Thoracic aorta (tissue), 2 donors: ENCODE measurements at regions not wholly inside any gene's neighbourhood (a gene's known extent, or its start where the extent isn't known, plus 50 kb on each side); places are given as distances from the start of the nearest gene placed in this dataset.

Source experiments
- ATAC-seq: fragments of 150-250 bp; one replicate; pipeline ENCODE4 v1.8.0; 2017; ENCODE audit warnings: low read depth; ENCODE audit not compliant: insufficient number of reproducible peaks, low FRiP score
- DNase-seq: peaks from one replicate; pipeline ENCODE4 v3.0.0-alpha.2; 2020; ENCODE audit warnings: low spot score
- H3K27ac ChIP-seq, 2 donors: fragments of 200-600 bp; sonication (generic); 1 replicate in 1 of 2; 2 replicates in 1 of 2; pipeline ENCODE4 v1.5.1; 2016; ENCODE audit warnings: mild to moderate bottlenecking in 2 of 2, moderate library complexity in 2 of 2
- H3K27me3 ChIP-seq: fragments of 200-600 bp; sonication (generic); replicated peaks from 2 replicates; pipeline ENCODE4 v1.6.0; 2016; ENCODE audit warnings: mild to moderate bottlenecking; ENCODE audit not compliant: insufficient read depth
- H3K36me3 ChIP-seq: fragments of 200-600 bp; sonication (generic); one replicate; pipeline ENCODE4 v1.5.1; 2016
- H3K4me1 ChIP-seq, 2 donors: fragments of 200-600 bp; sonication (generic); 1 replicate in 1 of 2; 2 replicates in 1 of 2; pipeline versions ENCODE4 v1.5.1 to v1.6.0; 2016; ENCODE audit warnings: low read depth in 2 of 2, mild to moderate bottlenecking in 1 of 2; ENCODE audit not compliant: control insufficient read depth in 1 of 2
- H3K4me3 ChIP-seq: fragments of 200-600 bp; sonication (generic); 2 replicates; pipeline ENCODE4 v1.5.1; 2016; ENCODE audit warnings: mild to moderate bottlenecking
- H3K9me3 ChIP-seq: fragments of 200-600 bp; sonication (generic); 2 replicates; pipeline ENCODE4 v1.5.1; 2016
- TF ChIP-seq, protein P1 (sequence below): fragments of 200-600 bp; sonication (generic); IDR thresholded peaks from one replicate; pipeline ENCODE4 v1.5.1; 2019; ENCODE audit warnings: antibody characterized with exemption

DNA sequence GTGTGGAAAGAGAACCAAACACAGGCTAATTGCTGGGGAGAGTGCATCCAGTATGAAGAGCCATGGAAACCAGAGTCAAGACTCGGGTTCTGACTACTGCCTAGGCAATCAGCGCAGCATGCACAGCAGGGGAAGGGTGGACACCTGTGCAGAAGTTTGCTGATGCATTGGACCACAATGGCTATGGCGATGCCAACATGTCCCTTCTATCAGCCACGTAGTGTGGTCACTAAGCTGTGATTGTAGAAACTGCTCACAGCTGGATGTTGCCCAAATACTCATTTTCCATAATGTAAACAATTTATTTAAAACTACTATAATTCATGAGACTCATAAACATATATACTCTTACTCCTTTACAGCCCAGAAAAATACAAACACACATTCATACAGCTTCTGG, 1718.2 kb downstream of the EFNB2 start:
- Histone ChIP-seq H3K9me3 (no peaks in the 10 kb centered on the region), H3K4me1 (no peaks in the 10 kb centered on the region), H3K36me3 (no peaks in the 10 kb centered on the region), H3K27ac (no peak overlapping the region), H3K27me3 (no peaks in the 10 kb centered on the region), H3K4me3 (no peak overlapping the region)
- DNase-seq = no peak
- ATAC-seq = no peak
- TF ChIP-seq, protein P1, sequence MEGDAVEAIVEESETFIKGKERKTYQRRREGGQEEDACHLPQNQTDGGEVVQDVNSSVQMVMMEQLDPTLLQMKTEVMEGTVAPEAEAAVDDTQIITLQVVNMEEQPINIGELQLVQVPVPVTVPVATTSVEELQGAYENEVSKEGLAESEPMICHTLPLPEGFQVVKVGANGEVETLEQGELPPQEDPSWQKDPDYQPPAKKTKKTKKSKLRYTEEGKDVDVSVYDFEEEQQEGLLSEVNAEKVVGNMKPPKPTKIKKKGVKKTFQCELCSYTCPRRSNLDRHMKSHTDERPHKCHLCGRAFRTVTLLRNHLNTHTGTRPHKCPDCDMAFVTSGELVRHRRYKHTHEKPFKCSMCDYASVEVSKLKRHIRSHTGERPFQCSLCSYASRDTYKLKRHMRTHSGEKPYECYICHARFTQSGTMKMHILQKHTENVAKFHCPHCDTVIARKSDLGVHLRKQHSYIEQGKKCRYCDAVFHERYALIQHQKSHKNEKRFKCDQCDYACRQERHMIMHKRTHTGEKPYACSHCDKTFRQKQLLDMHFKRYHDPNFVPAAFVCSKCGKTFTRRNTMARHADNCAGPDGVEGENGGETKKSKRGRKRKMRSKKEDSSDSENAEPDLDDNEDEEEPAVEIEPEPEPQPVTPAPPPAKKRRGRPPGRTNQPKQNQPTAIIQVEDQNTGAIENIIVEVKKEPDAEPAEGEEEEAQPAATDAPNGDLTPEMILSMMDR = no peak

DNA sequence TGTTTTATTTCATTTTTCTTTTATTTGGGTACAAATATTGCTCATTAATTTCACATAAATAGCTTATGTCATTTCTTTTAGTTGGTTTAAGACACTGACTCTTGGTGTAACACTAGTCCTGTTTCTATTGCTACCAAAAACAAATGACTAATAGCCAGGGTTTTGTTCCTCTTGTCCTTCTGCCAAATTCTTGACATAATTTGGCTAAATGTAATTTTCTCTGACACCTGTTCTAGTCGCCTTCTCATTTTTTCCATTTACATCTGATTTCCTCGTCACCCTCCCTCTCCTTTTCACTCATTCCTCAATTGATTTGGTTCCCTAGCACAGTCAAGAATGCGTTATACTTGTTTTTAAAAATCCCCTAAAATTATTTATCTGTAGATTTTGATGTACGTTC, 1718.7 kb downstream of the EFNB2 start:
- no peaks in the 10 kb centered on the region for H3K4me1 ChIP-seq
- DNase-seq (no peak), ATAC-seq (no peak)
- H3K9me3 ChIP-seq = no peaks in the 10 kb centered on the region
- no peak overlapping the region for H3K4me3 ChIP-seq
- no peaks in the 10 kb centered on the region for H3K27me3 ChIP-seq
- TF ChIP-seq, protein P1 = no peak
- no peak overlapping the region for H3K27ac ChIP-seq
- no peaks in the 10 kb centered on the region for H3K36me3 ChIP-seq

DNA sequence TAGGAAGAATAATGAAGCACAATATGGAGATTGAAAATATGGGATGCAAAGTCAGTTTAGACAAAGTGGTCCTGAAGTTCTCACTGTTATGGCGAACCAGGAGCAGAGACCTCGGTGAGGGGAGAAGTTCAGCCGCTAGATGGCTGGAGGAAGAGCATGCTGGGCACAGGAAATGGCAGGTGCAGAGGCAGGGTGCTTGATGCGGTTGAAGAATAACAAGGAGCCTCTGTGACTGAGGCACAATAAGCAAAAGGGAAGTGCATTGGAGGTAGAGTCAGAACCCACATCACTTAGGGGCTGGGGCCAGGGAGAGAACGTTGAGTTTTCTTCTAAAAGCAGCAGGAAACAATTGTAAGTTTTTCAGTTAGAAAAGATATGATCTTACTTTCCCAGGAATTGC, 1725.2 kb downstream of the EFNB2 start:
- H3K27me3 ChIP-seq = no peaks in the 10 kb centered on the region
- no peak overlapping the region for H3K27ac ChIP-seq
- H3K4me3 ChIP-seq = no peak overlapping the region
- H3K36me3 ChIP-seq = no peaks in the 10 kb centered on the region
- H3K9me3 ChIP-seq = no peaks in the 10 kb centered on the region
- H3K4me1 ChIP-seq = no peaks in the 10 kb centered on the region
- no peak for DNase-seq
- TF ChIP-seq, protein P1 = no peak
- no peak for ATAC-seq

DNA sequence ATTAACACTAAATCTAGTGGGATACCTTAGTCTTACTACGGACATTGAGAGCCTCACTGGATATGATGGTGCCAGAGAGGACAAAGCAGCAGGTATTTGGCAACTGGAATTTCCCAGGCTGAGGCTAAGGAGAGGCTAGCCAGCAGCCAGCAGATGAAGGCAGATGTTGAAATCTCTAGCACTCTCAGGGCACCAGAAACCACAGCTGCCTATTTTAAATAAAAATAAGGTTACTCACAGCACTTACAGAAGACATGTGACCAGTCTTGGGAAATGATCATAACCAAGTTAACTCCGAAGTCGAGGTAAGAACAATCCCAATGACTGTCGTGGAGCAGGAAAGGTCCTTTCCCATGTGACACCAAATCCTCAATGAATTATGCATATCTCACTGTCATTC, 1726.0 kb downstream of the EFNB2 start:
- no peak for ATAC-seq
- no peak for DNase-seq
- H3K27me3 ChIP-seq = no peaks in the 10 kb centered on the region
- H3K4me1 ChIP-seq = no peaks in the 10 kb centered on the region
- TF ChIP-seq, protein P1 = no peak
- no peaks in the 10 kb centered on the region for H3K9me3 ChIP-seq
- H3K27ac ChIP-seq = no peak overlapping the region
- no peak overlapping the region for H3K4me3 ChIP-seq
- H3K36me3 ChIP-seq = no peaks in the 10 kb centered on the region

DNA sequence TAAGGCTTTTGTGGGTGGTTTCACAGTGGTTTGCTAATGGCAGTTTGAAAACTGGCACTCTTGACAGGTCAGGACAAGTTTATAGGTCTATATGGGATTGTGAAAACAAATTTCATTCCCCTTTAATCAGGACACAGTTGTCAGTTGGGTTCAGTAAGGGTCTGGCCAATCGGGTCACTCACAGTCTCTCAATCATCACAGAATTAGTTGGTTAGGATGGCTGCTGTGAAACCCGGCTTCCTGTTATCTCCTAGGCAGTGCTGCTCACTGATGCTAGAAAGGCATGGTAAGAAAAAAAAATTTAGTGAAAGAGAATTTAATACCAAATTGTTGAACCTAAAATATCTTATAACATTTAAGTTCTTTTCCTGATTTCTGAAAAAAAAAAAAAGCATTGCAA, 1730.1 kb downstream of the EFNB2 start:
- Histone ChIP-seq H3K9me3 (no peaks in the 10 kb centered on the region), H3K27me3 (no peaks in the 10 kb centered on the region), H3K4me1 (no peaks in the 10 kb centered on the region), H3K36me3 (no peaks in the 10 kb centered on the region), H3K27ac (no peak overlapping the region), H3K4me3 (no peak overlapping the region)
- TF ChIP-seq, protein P1 = no peak
- no peak for DNase-seq
- ATAC-seq = no peak
